Spinal cord (tissue), 9 donors: ENCODE measurements at regions not wholly inside any gene's neighbourhood (a gene's known extent, or its start where the extent isn't known, plus 50 kb on each side); places are given as distances from the start of the nearest gene placed in this dataset.

Experiments used
- DNase-seq, 6 donors: peaks; one replicate each; pipeline versions ENCODE4 v3.0.0 to v3.0.0-alpha.2; 2013 to 2015; ENCODE audit warnings: low spot score in 6 of 6, low read depth in 4 of 6
- H3K27ac ChIP-seq: one replicate; pipeline ENCODE4 v1.5.1; 2013; ENCODE audit warnings: low read depth, low read length, control low read depth
- H3K27me3 ChIP-seq: one replicate; pipeline ENCODE4 v1.6.1; 2013; ENCODE audit warnings: low read length; ENCODE audit not compliant: control insufficient read depth, insufficient read depth
- H3K36me3 ChIP-seq: one replicate; pipeline ENCODE4 v1.6.1; 2013; ENCODE audit warnings: low read length; ENCODE audit not compliant: control insufficient read depth, insufficient read depth
- H3K4me1 ChIP-seq: one replicate; pipeline ENCODE4 v1.6.1; 2013; ENCODE audit warnings: low read length; ENCODE audit not compliant: control insufficient read depth, insufficient read depth
- H3K4me3 ChIP-seq: one replicate; pipeline ENCODE4 v1.5.1; 2013; ENCODE audit warnings: low read depth, low read length, control low read depth
- H3K9me3 ChIP-seq: one replicate; pipeline ENCODE4 v1.6.1; 2013; ENCODE audit warnings: low read length; ENCODE audit not compliant: control insufficient read depth, insufficient read depth
- WGBS: methylation state at CpG from one replicate; pipeline ENCODE4 v1.1.5; 2013; ENCODE audit warnings: missing lambda C conversion rate; ENCODE audit not compliant: insufficient coverage; 5-methylcytosine and 5-hydroxymethylcytosine counted together
- donor health status: healthy.

GRCh38 chr6:138652824-138653223 lies 120.7 kb upstream of the CCDC28A start:
- WGBS, result no CpG with 5 or more reads among the region's 1 CpG
- no peaks in the 10 kb centered on the region for H3K9me3 ChIP-seq
- no peak for DNase-seq
- peaks cover 9% of the 10 kb centered on the region for H3K4me1 ChIP-seq
- H3K27ac ChIP-seq, result peak overlapping the region; percentile 17
- H3K27me3 ChIP-seq, result no peaks in the 10 kb centered on the region
- H3K36me3 ChIP-seq, result no peaks in the 10 kb centered on the region
- H3K4me3 ChIP-seq, result no peak overlapping the region

- Histone ChIP-seq H3K36me3 (no peaks in the 10 kb centered on the region), H3K27ac (no peak overlapping the region), H3K4me3 (no peak overlapping the region), H3K27me3 (no peaks in the 10 kb centered on the region), H3K9me3 (no peaks in the 10 kb centered on the region), H3K4me1 (peaks cover 9% of the 10 kb centered on the region)
- no peak for DNase-seq
- no CpG with 5 or more reads among the region's 6 CpGs for WGBS
These were observed 120.1 kb upstream of the CCDC28A start for GRCh38 chr6:138653435-138653834.

GRCh38 chr6:138654715-138655634 lies 118.6 kb upstream of the CCDC28A start:
- DNase-seq, result no peak
- H3K27ac ChIP-seq, result no peak overlapping the region
- H3K27me3 ChIP-seq, result no peaks in the 10 kb centered on the region
- H3K36me3 ChIP-seq, result no peaks in the 10 kb centered on the region
- peaks cover 9% of the 10 kb centered on the region for H3K4me1 ChIP-seq
- H3K9me3 ChIP-seq, result no peaks in the 10 kb centered on the region
- no peak overlapping the region for H3K4me3 ChIP-seq
- WGBS, result no CpG with 5 or more reads among the region's 6 CpGs

GRCh38 chr6:138655828-138656227 lies 117.7 kb upstream of the CCDC28A start:
- peaks cover 9% of the 10 kb centered on the region for H3K4me1 ChIP-seq
- no peak for DNase-seq
- no peaks in the 10 kb centered on the region for H3K36me3 ChIP-seq
- WGBS, result 72% methylated on average over 6 of the region's 6 CpGs
- no peak overlapping the region for H3K4me3 ChIP-seq
- no peaks in the 10 kb centered on the region for H3K27me3 ChIP-seq
- H3K27ac ChIP-seq, result no peak overlapping the region
- no peaks in the 10 kb centered on the region for H3K9me3 ChIP-seq

- no peaks in the 10 kb centered on the region for H3K27me3 ChIP-seq
- H3K9me3 ChIP-seq, result no peaks in the 10 kb centered on the region
- DNase-seq, result peak in 1 of 6 donors; percentile 45
- no peaks in the 10 kb centered on the region for H3K36me3 ChIP-seq
- no peak overlapping the region for H3K4me3 ChIP-seq
- peaks cover 9% of the 10 kb centered on the region for H3K4me1 ChIP-seq
- no peak overlapping the region for H3K27ac ChIP-seq
- WGBS, result 51% methylated on average over 4 of the region's 7 CpGs
These were observed 117.1 kb upstream of the CCDC28A start for GRCh38 chr6:138656364-138657064.

GRCh38 chr6:138657065-138657425 lies 116.5 kb upstream of the CCDC28A start:
- Histone ChIP-seq H3K9me3 (no peaks in the 10 kb centered on the region), H3K27me3 (no peaks in the 10 kb centered on the region), H3K4me1 (peaks cover 8% of the 10 kb centered on the region), H3K4me3 (no peak overlapping the region), H3K27ac (no peak overlapping the region), H3K36me3 (no peaks in the 10 kb centered on the region)
- no peak for DNase-seq
- 57% methylated on average over 1 of the region's 2 CpGs for WGBS

GRCh38 chr6:138659998-138660397 lies 113.6 kb upstream of the CCDC28A start:
- WGBS, result 75% methylated on average over 1 of the region's 2 CpGs
- no peaks in the 10 kb centered on the region for H3K36me3 ChIP-seq
- no peak for DNase-seq
- no peaks in the 10 kb centered on the region for H3K9me3 ChIP-seq
- H3K4me1 ChIP-seq, result no peaks in the 10 kb centered on the region
- H3K27ac ChIP-seq, result no peak overlapping the region
- H3K4me3 ChIP-seq, result no peak overlapping the region
- no peaks in the 10 kb centered on the region for H3K27me3 ChIP-seq

- Histone ChIP-seq H3K36me3 (no peaks in the 10 kb centered on the region), H3K4me1 (no peaks in the 10 kb centered on the region), H3K4me3 (no peak overlapping the region), H3K9me3 (no peaks in the 10 kb centered on the region), H3K27me3 (no peaks in the 10 kb centered on the region), H3K27ac (no peak overlapping the region)
- no CpG with 5 or more reads among the region's 2 CpGs for WGBS
- no peak for DNase-seq
These were observed 111.1 kb upstream of the CCDC28A start for GRCh38 chr6:138662471-138662870.

GRCh38 chr6:138663892-138664291 lies 109.7 kb upstream of the CCDC28A start:
- WGBS, result 94% methylated on average over 2 of the region's 2 CpGs
- H3K27me3 ChIP-seq, result no peaks in the 10 kb centered on the region
- H3K4me1 ChIP-seq, result no peaks in the 10 kb centered on the region
- H3K36me3 ChIP-seq, result no peaks in the 10 kb centered on the region
- no peak overlapping the region for H3K27ac ChIP-seq
- H3K4me3 ChIP-seq, result no peak overlapping the region
- DNase-seq, result no peak
- H3K9me3 ChIP-seq, result no peaks in the 10 kb centered on the region

GRCh38 chr6:138664745-138665144 lies 108.8 kb upstream of the CCDC28A start:
- no peaks in the 10 kb centered on the region for H3K4me1 ChIP-seq
- no peak overlapping the region for H3K27ac ChIP-seq
- H3K4me3 ChIP-seq, result no peak overlapping the region
- no peak for DNase-seq
- no peaks in the 10 kb centered on the region for H3K27me3 ChIP-seq
- no peaks in the 10 kb centered on the region for H3K36me3 ChIP-seq
- 100% methylated on average over 1 of the region's 2 CpGs for WGBS
- no peaks in the 10 kb centered on the region for H3K9me3 ChIP-seq
